CD1c-positive myeloid dendritic cell (primary cell): ENCODE measurements at regions not wholly inside any gene's neighbourhood (a gene's known extent, or its start where the extent isn't known, plus 50 kb on each side); places are given as distances from the start of the nearest gene placed in this dataset.

Experiments
- DNase-seq: peaks from one replicate; pipeline ENCODE4 v3.0.0-alpha.2; 2016; ENCODE audit errors: extremely low spot score

DNA sequence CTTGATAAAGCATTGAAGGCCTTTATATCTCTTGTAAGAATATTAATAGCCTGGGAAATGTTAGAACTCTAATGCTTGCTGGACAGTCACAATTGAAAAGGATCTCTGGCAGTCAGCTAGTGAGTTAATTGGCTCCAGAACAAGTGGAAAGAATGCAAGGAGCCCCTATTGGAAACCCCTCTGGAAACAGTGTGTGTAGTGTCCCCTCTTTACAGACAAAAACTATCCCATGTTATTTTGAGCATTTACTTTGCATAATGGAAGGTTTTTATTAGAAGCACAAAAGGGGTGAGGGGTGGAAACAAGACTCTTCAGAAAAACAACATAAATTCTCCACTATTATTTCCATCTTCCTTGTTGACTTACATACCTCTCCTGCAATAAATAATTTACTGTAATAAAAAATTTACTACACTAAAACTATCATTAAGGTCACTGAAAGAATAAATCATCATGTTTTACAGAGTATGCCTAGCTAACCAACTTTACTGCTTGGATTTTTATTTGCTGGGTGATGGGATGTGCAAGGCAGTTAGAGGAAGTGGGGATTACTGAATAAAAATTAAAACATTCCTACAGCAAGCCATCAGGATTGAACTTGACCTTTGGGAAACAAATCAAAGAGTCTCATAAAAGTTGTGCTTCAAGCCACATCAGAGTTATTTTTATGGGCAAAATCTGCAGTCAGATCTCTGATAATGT, 610.4 kb downstream of the TBC1D4 start:
- no peak for DNase-seq

DNA sequence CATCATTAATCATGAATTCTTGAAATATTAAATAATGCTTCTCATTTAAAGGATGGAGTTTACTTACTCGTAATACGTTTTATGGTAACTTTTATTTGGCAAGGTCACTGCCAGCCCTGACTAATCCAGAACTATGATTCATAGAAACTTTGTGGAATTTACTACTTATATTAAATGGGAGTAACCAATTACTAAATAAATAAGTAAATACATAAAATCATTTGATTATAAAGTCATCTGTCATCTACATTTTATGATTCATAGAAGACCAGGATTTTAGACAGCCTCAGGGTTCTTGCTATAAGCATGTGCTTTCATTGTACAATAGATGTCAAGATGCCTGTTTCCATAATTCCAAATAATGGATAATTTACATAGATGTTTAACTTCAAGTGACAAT, 611.1 kb downstream of the TBC1D4 start:
- DNase-seq, result no peak

DNA sequence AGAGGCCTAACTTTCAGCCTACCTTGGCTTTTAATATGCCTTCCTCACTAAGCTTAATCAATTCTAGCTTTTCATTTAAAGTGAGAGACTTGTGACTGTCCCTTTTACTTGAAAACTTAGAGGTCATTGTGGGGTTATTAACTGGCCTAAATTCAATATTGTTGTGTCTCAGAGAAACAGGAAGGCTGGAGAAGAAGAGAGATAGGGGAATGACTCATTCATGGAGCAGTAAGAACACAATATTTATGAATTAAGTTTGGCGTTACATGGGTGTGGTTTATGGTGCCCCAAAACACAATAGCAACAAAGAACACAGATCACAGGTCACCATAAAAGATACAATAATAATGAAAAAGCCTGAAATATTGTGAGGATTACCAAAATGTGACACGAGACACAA, 612.1 kb downstream of the TBC1D4 start:
- no peak for DNase-seq

GRCh38 chr13:74868049-74868448, 613.9 kb downstream of the TBC1D4 start:
- no peak for DNase-seq

- no peak for DNase-seq
Observed at GRCh38 chr13:74867460-74867859, 614.5 kb downstream of the TBC1D4 start.

DNA sequence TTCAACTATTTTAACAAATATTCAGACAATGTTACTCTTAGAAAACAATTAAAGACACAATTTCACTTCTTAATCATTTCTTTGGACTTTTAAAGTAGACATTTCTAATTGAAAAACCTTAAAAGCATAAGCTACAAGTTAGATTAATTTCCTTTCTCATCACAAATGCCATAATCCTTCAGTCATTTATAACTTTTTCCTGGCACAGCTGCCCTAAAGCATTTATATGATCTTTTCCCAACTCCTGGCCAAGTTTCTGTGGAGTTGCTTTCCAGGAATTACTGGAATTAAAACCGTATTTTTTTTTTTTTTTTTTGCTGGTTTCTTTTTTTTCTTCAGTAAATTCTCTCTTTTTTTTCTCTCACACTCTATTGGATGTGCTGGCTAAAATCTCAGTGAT, 615.9 kb downstream of the TBC1D4 start:
- DNase-seq, result no peak

- no peak for DNase-seq
Observed at GRCh38 chr13:74865656-74866055, 616.3 kb downstream of the TBC1D4 start.

GRCh38 chr13:74860789-74861188, 621.2 kb downstream of the TBC1D4 start:
- no peak for DNase-seq

DNA sequence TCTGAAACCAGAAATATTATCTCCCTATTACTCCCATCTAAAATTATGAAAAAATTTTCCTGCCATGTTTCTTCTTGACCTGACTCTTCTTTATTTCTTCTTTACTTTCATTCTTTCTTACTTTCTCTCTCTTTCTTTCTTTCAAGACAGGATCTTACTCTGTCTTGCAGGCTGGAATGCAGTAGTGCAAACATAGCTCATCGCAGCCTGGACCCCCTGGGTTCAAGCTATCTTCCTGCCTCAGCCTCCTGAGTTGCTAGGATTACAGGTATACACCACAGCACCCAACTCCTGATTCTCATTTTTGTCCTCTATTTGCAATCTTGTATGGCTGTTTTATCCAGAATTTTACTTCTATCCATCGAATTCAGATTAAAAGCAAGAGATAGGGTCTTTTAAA, 631.1 kb downstream of the TBC1D4 start:
- no peak for DNase-seq

- DNase-seq, result no peak
Observed at GRCh38 chr13:74847966-74848365, 634.0 kb downstream of the TBC1D4 start.

DNA sequence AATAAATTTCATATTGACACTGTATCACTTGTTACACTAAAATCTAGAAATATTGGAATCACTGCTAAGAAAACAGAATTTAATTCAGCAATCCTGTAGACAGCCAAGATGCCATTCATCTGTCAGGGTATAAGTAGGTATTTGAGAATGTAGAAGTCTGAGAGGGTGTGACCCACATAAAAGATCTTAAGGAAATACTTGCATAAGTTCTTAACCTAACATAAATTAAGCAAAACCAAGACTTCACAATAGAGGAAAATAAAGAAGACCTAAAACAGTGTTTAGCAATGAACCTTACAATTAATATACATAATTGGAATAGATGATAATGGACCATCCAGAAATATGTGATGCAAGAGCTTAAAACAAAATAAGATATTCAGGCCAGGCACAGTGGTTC, 636.2 kb downstream of the TBC1D4 start:
- no peak for DNase-seq

GRCh38 chr13:74841651-74842050, 640.3 kb downstream of the TBC1D4 start:
- no peak for DNase-seq

DNA sequence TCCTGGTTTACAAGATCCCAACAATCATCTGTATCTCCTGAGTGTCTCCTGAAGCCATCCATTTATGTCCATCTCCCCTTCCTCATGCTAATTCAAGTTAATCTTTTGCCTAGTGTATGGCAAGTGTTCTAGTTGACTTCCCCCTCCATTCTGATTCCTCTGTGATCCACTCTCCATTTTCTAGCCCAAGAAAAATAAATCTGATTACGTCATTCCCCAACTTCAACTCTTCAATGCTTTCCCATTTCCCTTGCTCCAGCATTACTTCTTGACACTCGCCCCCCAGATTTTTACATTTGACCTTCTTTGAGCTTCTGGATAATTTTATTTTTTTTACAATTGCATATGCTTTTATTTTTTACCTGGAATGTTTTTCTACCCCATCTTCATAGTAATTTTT, 640.8 kb downstream of the TBC1D4 start:
- no peak for DNase-seq

GRCh38 chr13:74839656-74840055, 642.3 kb downstream of the TBC1D4 start:
- no peak for DNase-seq

GRCh38 chr13:74838096-74838495, 643.9 kb downstream of the TBC1D4 start:
- DNase-seq, result no peak

DNA sequence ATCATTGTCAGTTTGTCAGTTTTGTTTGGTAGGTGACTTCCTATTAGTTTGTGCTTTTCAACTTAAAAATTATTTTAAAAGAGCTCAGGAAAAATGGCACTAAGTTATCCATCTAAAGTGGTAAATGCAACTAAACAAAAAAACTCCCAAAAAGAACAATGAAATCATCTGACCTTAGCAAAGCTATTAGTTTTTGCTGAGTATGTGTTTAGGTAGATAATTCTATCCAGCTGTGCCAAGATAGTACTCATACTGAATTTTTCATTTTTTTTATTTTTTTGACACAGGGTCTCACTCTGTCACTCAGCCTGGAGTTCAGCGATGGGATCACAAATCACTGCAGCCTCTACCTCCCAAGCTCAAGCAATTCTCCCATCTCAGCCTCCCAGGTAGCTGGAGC, 645.3 kb downstream of the TBC1D4 start:
- DNase-seq, result no peak

GRCh38 chr13:74835579-74835978, 646.4 kb downstream of the TBC1D4 start:
- no peak for DNase-seq

DNA sequence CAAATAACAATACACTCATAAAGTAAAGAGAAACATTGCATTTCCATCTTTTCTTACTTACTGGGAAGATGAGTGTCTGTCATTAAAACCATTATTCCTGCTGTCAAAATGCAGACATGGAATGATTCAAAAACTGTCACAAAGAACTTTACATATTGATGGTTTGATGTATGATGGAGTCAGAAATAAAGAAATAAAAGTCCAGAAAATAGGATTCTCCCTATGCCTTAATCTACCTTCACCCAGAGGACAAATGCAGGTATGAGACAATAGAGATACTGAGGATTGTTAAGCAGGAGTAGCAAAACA, 656.1 kb downstream of the TBC1D4 start:
- no peak for DNase-seq

GRCh38 chr13:74825152-74825937, 656.6 kb downstream of the TBC1D4 start:
- DNase-seq, result no peak

GRCh38 chr13:74820809-74821208, 661.2 kb downstream of the TBC1D4 start:
- DNase-seq, result no peak

DNA sequence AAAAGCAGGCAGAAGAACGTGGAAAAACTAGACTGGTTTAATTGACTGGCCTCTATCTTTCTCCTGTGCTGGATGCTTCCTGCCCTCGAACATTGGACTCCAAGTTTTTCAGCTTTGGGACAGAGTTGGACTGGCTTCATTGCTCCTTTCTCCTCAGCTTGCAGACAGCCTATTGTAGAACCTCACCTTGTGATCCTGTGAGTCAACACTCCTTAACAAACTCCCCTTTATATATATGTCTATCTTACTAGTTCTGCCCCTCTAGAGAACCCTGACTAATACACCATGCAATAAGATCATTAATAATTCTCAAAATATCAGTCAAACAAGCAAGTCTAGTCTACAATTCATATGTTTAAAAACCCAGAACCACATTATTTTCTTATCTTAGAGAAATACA, 662.4 kb downstream of the TBC1D4 start:
- no peak for DNase-seq

DNA sequence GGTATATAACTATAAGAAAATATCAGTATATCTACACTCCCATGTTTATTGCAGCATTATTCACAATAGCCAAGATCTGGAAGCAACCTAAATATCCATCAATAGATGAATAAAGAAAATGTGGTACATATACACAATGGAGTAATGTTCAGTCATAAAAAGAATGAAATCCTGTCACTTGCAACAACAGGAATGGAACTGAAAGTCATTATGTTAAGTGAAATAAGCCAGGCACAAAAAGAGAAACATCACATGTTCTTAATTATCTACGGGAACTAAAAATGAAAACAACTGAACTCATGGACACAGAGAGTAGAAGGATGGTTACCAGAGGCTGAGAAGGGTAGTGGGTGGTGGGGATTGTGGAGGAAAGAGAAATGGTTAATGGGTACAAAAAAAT, 665.2 kb downstream of the TBC1D4 start:
- no peak for DNase-seq

DNA sequence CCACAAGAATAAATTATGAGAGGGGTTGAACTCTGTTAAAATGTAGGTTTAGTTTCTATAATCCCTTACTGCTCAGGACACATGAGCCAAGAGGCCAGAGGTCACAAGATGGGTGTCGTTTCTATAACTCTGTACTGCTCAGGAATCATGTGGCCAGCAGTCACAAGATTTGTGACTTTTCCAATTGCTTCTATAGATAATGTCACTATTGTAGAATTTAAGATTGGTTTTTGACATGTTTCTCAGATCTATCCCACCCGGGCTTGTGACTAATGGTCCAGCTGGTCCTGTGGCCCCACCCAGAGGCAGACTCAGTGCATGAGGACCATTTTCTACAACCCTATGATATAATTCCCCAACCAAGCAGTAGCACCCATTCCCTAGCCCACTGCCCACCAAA, 662.0 kb upstream of the KLF12 start:
- no peak for DNase-seq

- no peak for DNase-seq
Observed at GRCh38 chr13:74795526-74795925, 661.3 kb upstream of the KLF12 start.
